ENCODE measurements at regions not wholly inside any gene's neighbourhood (a gene's known extent, or its start where the extent isn't known, plus 50 kb on each side); places are given as distances from the start of the nearest gene placed in this dataset.
A peak's percentile ranks its signal among the peaks of the same experiment; 100 is the strongest.

GRCh38 chr14:100381395-100382105 lies 58.4 kb downstream of the SLC25A47 start:
- no peak for DNase-seq

- DNase-seq, result no peak
Observed at GRCh38 chr14:100382106-100382455, 58.9 kb downstream of the SLC25A47 start.

- peak; percentile 72 for DNase-seq
Observed at GRCh38 chr14:100383727-100384158, 60.6 kb downstream of the SLC25A47 start.

DNA sequence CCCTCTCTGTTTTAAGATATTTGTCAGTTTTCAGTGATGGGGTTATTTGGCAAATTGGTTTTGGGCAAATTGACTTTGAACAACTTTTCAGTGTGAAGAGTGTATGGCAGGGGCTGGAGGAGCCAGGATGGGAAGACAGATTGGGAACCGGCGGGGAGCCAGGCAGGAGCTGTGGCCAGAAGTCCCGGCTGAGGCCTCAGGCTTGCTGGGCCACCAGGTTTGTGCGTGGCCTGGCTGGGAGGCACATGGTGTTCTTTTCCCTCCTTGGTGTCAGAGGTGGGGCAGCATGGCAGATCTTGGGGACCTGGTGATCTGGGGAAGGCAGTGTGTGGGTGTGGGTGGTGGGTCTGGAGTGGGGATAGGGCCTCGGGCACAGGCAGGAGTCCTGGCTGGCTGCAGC lies 61.1 kb downstream of the SLC25A47 start:
- no peak for DNase-seq

- DNase-seq, result no peak
Observed at GRCh38 chr14:100384819-100385813, 62.0 kb downstream of the SLC25A47 start.

- DNase-seq, result no peak
Observed at GRCh38 chr14:100386121-100386520, 63.0 kb downstream of the SLC25A47 start.

DNA sequence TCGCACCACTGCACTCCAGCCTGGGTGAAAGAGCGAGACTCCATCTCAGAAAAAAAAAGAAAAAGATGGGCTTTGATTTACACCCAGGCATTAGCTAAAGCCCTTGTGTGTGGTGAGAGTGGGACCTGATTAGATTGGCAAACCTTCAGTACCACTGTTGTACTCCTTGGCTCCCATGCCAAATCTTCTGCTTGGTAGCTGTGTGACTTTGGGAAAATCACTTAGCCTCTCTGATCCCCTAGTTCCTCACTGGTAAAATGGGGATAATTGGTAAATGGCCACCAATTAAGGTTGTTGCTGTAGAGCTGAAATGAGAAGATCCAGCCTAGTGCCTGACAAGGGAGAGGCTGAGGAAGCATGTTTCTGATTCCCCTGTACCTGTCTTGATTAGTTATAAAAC lies 63.7 kb downstream of the SLC25A47 start:
- DNase-seq, result no peak

GRCh38 chr14:100387450-100387849 lies 64.3 kb downstream of the SLC25A47 start:
- DNase-seq, result no peak

DNA sequence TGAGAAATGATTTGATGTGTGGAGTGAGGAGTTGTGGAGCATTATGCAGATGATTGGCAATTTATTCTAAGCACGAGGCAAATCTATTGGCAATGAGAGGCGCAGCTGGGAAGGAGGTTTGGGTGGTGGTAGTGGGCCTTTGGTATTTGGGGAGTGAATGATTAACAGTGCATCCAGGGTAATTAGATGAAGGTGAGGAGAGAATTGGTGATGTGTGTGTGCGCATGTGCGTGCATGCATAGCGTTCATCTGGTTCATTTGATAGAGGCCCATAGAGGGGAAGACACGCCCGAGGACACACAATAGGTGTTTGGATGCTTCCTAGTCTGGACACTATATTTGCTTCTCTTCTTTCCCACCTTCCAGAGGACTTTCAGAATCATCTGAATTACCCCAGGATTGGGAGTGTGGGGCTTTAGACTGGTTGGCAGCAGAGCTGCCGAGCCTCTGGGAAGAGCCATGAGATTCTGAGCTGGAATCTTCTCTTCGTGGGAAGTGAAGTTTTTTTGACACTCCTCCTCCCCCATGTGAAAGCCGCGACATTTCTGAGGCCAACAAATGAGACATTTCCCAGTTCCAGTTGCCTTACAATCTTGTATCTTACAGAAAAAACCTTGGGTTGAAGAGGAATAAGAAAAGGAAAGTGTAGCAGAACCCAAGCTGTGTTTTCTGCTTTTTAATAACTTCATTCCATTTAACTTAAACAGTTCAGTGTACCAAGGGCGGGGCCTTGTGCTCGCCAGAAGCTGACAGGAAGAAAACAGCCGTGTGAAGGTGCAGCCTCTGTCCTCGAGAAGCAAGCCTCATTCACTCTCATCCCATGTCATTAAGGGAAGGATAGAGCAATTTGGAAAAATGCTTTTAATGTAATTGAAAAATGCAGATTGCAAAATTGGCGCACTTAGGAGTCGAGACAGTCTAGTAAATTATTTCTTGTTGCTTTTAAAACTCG lies 65.2 kb downstream of the SLC25A47 start:
- DNase-seq, result no peak

- DNase-seq, result no peak
Observed at GRCh38 chr14:100389497-100390104, 66.5 kb downstream of the SLC25A47 start.

- no peak for DNase-seq
Observed at GRCh38 chr14:100391173-100391572, 68.0 kb downstream of the SLC25A47 start.

GRCh38 chr14:100391724-100392123 lies 68.6 kb downstream of the SLC25A47 start:
- no peak for DNase-seq

DNA sequence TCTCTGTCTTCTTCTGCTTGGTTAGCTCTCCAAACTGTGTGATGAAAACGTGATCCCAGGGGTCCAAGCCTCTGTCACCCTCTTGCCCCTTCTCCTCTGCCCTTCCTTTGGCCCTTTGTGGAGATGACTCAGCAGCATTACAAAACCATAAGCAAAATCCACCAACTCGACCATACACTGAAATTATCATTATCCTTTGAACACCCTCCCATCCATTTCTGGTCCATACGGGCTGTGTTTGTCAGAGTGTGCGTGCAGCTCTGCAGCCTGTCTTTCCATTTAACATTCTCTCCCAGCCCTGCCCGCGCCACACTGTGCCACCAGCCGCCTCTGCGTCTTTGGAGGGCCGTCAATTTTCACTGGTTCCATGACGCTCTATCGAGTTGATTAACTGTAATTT lies 69.2 kb downstream of the SLC25A47 start:
- no peak for DNase-seq

- DNase-seq, result no peak
Observed at GRCh38 chr14:100393362-100393761, 70.2 kb downstream of the SLC25A47 start.

- no peak for DNase-seq
Observed at GRCh38 chr14:100393906-100394732, 71.0 kb downstream of the SLC25A47 start.

- no peak for DNase-seq
Observed at GRCh38 chr14:100394886-100395672, 71.9 kb downstream of the SLC25A47 start.

GRCh38 chr14:100396266-100396795 lies 73.2 kb downstream of the SLC25A47 start:
- DNase-seq, result no peak

GRCh38 chr14:100397005-100397404 lies 73.9 kb downstream of the SLC25A47 start:
- DNase-seq, result no peak

DNA sequence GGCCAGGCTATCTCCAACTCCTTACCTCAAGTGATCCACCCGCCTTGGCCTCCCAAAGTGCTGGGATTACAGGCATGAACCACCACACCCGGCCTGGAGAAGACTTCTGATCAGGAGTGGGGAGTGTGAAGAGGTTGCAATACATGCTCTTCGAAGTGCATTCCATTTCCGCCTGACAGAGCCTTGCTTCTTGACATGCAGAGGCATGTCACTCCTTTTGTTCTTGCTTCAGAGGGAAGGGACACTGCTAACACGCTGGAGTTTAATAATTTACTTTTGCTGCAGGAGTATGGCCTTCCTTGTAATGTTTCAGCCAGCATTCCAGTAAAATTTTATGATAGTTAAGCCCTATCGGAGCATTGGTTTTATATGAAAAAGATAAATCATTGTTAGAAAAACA lies 74.9 kb downstream of the SLC25A47 start:
- no peak for DNase-seq

Measured in stimulated activated CD4-positive, alpha-beta T cell treated with anti-CD3 and anti-CD28 coated beads, Interleukin-4, amount 100 ng/mL, for 24 hours (primary cell).